ENCODE measurements at regions not wholly inside any gene's neighbourhood (a gene's known extent, or its start where the extent isn't known, plus 50 kb on each side); places are given as distances from the start of the nearest gene placed in this dataset.
"Not testable (repeated sequence)": the region's sequence is repeated elsewhere in the genome, so short reads cannot be mapped to it uniquely, and the experiment has no call there.

DNA sequence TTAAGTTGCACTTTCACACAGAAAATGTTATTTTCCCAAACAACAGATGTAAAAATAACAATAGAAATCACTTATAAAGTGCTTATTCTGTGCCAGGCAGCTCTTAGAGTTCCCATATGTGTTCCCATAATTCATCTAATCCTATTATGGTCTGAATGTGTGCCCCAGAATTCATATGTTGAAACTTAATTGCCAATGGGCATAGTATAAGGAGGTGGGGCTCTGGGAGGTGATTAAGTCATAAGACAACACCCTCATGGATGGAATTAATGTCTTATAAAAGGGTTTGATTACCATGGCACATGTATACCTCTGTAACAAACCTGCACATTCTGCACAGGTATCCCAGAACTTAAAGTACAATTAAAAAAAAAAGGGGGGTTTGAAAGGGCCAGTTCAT lies 92.7 kb downstream of the FZD1 start:
- no peak for DNase-seq (ENCODE audit: low read depth)

- DNase-seq (ENCODE audit: low read depth) = peak; percentile 3
Observed at GRCh38 chr7:91357379-91357778, 93.1 kb downstream of the FZD1 start.

- peak; percentile 8 for DNase-seq (ENCODE audit: low read depth)
Observed at GRCh38 chr7:91357901-91358300, 93.7 kb downstream of the FZD1 start.

DNA sequence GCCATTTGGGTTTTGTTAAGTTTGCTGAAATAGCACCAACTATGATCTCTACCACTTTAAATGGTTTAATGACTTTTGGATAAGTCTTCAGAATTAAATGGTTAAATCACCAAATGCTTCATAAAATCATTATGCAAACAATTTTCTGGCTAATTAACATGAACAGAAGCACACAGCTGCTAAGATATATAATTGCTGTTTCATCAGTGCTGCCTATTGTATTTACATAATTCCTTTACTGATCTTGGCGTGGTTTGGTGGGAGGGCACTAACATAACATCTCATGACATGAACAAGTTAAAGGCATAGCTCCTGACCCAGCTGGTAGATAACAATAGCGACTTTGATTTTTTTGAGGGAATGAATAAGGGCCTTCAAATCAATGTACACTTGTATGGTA lies 94.1 kb downstream of the FZD1 start:
- DNase-seq (ENCODE audit: low read depth) = no peak

DNA sequence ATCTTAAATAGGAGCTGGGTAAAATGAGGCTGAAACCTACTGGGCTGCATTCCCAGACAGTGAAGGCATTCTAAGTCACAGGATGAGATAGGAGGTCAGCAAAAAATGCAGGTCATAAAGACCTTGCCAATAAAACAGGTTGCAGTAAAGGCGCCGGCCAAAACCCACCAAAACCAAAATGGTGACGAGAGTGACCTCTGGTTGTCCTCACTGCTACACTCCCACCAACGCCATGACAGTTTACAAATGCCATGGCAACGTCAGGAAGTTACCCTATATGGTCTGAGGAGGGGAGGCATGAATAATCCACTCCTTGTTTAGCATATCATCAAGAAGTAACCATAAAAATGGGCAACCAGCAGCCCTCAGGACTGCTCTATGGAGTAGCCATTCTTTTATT lies 100.9 kb downstream of the FZD1 start:
- not testable (repeated sequence) for DNase-seq (ENCODE audit: low read depth)

DNA sequence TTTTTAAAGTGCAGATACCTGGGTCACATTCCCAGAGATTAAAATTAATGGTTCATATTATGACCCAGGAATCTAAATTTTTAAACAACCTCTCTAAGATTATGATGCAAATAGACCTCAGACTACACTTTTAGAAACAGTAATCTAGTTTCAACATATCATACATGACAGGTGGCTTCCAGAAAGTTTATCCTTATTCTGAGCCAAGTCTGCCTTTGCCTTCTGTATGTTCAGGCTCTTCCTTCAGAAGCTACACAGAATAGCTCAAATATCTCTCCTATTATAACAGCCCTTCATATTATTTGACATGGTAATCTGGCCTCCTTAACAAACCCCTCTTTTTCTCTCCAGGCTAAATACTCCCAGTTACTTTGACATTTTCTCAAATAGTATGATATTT lies 101.9 kb downstream of the FZD1 start:
- DNase-seq (ENCODE audit: low read depth) = no peak

DNA sequence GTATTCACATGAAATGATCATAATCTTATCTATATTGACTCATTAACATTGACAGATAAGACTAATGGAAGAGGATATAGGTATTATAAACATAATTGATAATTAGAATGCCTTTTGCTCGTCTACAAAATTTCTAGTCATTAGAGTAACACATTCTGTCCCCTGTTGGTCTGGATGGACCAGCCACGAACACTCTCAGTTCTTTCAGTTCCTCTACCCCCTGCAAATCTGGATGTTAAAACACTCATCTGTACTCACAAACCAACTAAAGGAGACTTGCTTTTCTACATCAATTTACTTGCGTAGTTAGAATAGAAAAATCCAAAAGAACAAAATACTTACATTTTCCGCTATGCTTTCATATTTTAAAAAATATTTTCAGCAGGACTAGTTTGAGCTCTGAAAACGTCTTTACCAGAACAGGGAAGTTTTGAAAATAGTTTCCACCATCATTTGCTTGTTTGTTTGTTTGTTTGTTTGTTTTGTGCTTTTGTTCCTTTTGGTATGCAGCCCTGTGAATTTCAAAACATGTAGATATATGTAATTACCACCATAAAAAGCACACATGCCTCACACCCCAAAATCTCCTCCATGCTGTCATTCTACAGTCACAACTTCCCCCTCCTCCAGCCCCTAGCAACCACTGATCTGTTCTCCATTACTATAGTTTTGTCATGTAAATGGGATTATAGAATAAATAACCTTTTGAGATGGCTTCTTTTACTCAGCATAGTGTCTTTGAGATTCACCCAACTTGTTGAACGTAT lies 103.8 kb downstream of the FZD1 start:
- no peak for DNase-seq (ENCODE audit: low read depth)

DNA sequence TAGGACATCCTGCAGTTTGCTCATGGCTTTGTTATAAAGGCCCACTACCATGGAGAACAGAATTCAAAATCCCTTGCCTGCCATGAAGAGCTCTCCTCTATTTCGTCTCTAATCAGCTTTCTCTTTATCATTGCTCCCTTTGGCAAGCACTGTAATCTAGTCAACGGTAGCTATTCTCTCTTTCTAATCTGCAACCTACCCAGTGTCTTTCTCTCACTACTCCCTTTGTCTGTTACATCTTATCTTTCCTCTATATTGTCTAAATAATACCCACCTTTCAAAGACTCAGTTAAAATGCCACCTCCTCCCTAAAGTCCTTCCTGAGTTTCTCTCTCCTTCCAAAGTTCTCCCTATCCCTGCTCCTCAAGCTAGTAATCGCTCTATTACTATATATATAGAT lies 108.1 kb downstream of the FZD1 start:
- DNase-seq (ENCODE audit: low read depth) = no peak

GRCh38 chr7:91373111-91373800 lies 109.0 kb downstream of the FZD1 start:
- no peak for DNase-seq (ENCODE audit: low read depth)

DNA sequence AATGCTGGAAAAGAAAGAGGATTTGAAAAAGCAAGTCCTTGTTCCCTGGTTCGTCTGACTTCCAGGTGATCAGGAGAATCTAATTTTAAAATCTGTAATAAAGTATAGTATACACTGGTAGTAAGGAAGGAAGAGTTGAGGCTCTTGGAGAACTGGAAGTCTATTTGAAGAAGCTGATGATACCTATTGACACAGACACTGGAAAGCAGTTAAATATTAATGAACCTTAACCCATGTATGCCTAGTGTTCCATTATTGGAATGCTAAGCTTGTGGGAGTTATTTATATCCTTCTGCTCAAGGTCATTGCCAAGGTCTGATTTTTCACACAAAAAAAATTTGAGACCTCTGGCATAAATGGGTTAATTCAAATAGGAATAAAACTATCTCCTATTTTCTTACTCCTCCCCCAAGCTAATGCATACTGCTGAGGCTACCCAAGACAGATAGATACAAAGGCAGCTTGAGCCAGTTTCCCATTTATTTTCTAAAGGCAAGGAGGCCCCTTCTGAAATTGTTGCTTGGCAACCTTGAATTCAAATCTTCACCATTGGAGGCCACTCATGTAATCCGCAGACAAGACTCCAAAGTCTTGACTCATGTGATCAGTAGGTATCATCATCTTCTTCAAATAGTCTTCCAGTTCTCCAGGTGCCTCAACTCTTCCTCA lies 110.2 kb downstream of the FZD1 start:
- no peak for DNase-seq (ENCODE audit: low read depth)

DNA sequence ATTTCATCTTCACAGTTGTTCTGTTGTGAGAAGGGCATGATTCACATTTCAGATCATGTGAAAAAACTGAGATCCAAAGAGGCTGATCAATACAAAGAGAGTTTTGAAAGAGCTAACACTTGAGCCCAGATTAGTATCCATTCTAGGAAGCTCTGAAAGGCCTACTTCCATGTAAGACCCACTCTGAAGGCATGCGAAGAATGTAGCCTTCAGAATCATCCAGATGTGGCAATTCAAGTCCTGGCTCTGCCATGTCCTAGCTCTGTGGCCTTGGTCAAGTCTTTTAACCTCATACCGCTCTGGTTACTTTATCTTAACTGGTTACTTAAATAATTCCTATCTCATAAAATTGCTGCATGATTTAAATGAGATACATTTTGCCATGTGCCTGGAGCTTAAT lies 111.1 kb downstream of the FZD1 start:
- no peak for DNase-seq (ENCODE audit: low read depth)

GRCh38 chr7:91378131-91378530 lies 113.9 kb downstream of the FZD1 start:
- DNase-seq (ENCODE audit: low read depth) = no peak

GRCh38 chr7:91379236-91379635 lies 115.0 kb downstream of the FZD1 start:
- DNase-seq (ENCODE audit: low read depth) = no peak

GRCh38 chr7:91379991-91380390 lies 115.8 kb downstream of the FZD1 start:
- DNase-seq (ENCODE audit: low read depth) = no peak

DNA sequence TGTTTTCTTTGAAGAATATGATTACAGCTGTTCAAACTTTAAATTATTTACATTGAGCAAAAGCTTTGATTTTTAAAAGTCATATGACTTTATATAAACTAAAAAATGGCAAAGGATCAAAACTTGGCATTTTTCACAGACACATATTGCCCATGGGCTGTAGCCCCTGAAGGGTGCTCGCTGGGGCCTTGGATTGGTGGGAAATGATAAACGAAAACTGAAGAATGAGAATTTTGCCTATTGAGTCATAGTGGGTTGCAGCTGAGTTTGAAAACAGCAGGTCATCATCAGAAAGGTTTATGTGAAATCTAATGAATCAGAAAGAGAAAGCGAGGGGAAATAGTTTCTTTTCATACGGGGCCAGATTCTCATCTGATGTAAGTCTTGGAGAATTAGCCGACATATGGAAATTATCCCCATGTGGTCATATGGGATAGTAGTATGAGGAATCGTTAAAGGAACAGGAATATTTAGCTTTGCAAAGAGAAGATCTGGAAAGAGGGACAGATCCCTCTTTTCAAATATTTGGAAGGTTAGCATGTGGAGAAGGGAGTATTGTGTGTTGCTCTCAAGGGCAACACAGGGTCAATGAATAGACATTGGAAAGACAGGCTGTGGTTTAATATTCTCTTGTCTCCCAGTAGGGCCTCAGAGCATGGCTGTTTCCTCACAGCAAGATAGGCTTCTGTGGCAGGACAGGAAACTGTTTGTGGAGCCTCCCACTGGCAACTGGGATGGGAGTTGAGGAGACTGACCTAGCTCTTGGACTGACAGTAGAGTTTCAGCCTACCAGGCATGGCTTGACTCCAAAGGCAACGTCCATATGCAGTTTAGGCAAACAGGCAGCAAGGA lies 119.0 kb downstream of the FZD1 start:
- peak; percentile 38 for DNase-seq (ENCODE audit: low read depth)

- no peak for DNase-seq (ENCODE audit: low read depth)
Observed at GRCh38 chr7:91383905-91384274, 119.7 kb downstream of the FZD1 start.

GRCh38 chr7:91394757-91395156 lies 130.5 kb downstream of the FZD1 start:
- not testable (repeated sequence) for DNase-seq (ENCODE audit: low read depth)

GRCh38 chr7:91395313-91395712 lies 131.1 kb downstream of the FZD1 start:
- not testable (repeated sequence) for DNase-seq (ENCODE audit: low read depth)

- no peak for DNase-seq (ENCODE audit: low read depth)
Observed at GRCh38 chr7:91397096-91397495, 132.9 kb downstream of the FZD1 start.

DNA sequence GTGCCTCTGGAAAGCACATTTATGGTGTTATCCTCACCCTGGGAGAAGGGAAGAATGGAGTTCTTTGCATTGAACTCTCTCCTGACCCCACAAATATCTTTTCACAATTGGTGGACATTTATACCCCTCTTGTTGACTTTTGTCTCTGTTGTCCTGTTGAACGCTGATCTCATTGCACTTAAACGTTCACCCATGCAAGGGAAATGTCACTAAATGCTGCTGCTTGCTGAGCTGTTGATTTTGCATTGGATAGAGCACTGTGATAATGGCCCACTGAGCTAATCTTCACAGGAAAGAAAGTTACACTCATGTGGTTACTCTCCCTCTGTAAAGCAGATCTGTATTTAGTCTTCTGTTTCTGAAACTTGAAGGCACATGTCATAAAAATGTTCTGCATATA lies 133.4 kb downstream of the FZD1 start:
- DNase-seq (ENCODE audit: low read depth) = no peak

GRCh38 chr7:91398341-91398740 lies 134.1 kb downstream of the FZD1 start:
- DNase-seq (ENCODE audit: low read depth) = no peak

- DNase-seq (ENCODE audit: low read depth) = no peak
Observed at GRCh38 chr7:91405092-91405788, 141.0 kb downstream of the FZD1 start.

All from fibroblast of the conjunctiva (primary cell).